Hypothalamus (tissue), 51 donors: ENCODE measurements at regions not wholly inside any gene's neighbourhood (a gene's known extent, or its start where the extent isn't known, plus 50 kb on each side); places are given as distances from the start of the nearest gene placed in this dataset.

Experiments used
- DNase-seq, 51 donors: peaks; one replicate each; lab custom pipeline; 2025; lab: John Stamatoyannopoulos, UW

GRCh38 chr4:26161030-26161824 lies 159.6 kb upstream of the RBPJ start:
- DNase-seq: no peak

- no peak for DNase-seq
Measured at GRCh38 chr4:26162101-26162500, 158.7 kb upstream of the RBPJ start.

GRCh38 chr4:26163425-26164362 lies 157.1 kb upstream of the RBPJ start:
- no peak for DNase-seq

GRCh38 chr4:26171501-26171900 lies 149.3 kb upstream of the RBPJ start:
- no peak for DNase-seq

GRCh38 chr4:26171941-26172340 lies 148.9 kb upstream of the RBPJ start:
- DNase-seq: peak in 6 of 51 donors; percentile 2 to 34 (median 16)

- DNase-seq: no peak
Measured at GRCh38 chr4:26173619-26174018, 147.2 kb upstream of the RBPJ start.

GRCh38 chr4:26174027-26174426 lies 146.8 kb upstream of the RBPJ start:
- DNase-seq: no peak

- no peak for DNase-seq
Measured at GRCh38 chr4:26175006-26175786, 145.6 kb upstream of the RBPJ start.

- DNase-seq: no peak
Measured at GRCh38 chr4:26175905-26176470, 144.8 kb upstream of the RBPJ start.

GRCh38 chr4:26176598-26177149 lies 144.1 kb upstream of the RBPJ start:
- no peak for DNase-seq

GRCh38 chr4:26178854-26179253 lies 142.0 kb upstream of the RBPJ start:
- no peak for DNase-seq

GRCh38 chr4:26179316-26179760 lies 141.5 kb upstream of the RBPJ start:
- DNase-seq: no peak

- no peak for DNase-seq
Measured at GRCh38 chr4:26181616-26182015, 139.2 kb upstream of the RBPJ start.

GRCh38 chr4:26183017-26183416 lies 137.8 kb upstream of the RBPJ start:
- no peak for DNase-seq

GRCh38 chr4:26185436-26185835 lies 135.4 kb upstream of the RBPJ start:
- no peak for DNase-seq

- no peak for DNase-seq
Measured at GRCh38 chr4:26191353-26191752, 129.5 kb upstream of the RBPJ start.

- DNase-seq: peak in 6 of 51 donors; percentile 1 to 39 (median 10)
Measured at GRCh38 chr4:26192899-26193869, 127.6 kb upstream of the RBPJ start.

GRCh38 chr4:26194764-26195163 lies 126.0 kb upstream of the RBPJ start:
- no peak for DNase-seq

GRCh38 chr4:26196567-26196966 lies 124.2 kb upstream of the RBPJ start:
- no peak for DNase-seq
